ENCODE measurements at regions not wholly inside any gene's neighbourhood (a gene's known extent, or its start where the extent isn't known, plus 50 kb on each side); places are given as distances from the start of the nearest gene placed in this dataset.
A peak's percentile ranks its signal among the peaks of the same experiment; 100 is the strongest.

DNA sequence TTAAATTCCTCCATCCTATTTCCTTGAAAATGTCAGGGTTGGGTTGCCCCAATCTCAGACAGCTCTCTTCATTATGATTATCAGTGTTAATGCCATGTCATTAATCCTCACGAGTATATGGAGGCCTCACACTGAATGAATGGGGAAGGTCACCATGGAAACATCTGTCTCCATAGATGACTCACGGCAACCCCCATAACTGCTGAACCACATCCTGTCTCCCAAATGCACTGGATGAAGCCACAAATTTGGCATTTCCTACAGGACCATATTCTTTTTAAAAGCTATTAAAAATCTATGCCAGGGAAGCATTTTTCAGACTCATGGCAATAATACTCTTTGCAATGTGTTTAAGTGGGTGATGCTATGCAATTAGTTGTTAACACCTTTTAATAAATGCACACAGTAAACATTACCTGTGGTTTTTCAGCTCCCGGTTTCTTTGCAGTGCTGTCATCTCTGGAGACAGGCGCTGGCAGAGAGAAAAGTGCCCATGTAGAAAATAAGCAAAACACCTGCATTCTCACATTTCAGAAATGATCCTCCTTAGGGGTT lies 80.1 kb upstream of the PTPRK start:
- peak; percentile 89 for ATAC-seq
- TF ChIP-seq ZFP3 (CRISPR knock-in tag; IDR thresholded peaks at IDR 0.05) (no peak), TOX (CRISPR knock-in tag; IDR thresholded peaks at IDR 0.05; ENCODE audit: borderline replicate concordance) (peak; percentile 74)

DNA sequence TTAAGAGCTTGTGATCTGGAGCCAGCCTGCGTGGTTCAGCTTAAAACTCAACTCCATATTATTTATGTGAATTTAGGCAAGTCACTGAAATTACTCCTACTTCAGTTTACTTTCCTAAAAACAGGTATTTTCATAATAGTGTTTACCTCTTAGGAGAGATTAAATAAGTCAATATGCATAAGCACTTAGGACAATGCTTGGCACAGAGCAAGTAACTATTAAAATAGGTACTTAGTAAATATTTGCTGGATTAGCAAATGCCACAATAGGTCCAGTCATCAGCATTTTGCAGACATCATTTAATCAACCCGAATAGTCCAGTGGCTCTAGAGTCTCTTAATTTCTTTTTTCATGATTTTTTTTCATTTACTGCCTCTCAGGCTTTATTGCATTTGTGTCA lies 78.6 kb upstream of the PTPRK start:
- no peak for ATAC-seq
- TF ChIP-seq, protein P1, sequence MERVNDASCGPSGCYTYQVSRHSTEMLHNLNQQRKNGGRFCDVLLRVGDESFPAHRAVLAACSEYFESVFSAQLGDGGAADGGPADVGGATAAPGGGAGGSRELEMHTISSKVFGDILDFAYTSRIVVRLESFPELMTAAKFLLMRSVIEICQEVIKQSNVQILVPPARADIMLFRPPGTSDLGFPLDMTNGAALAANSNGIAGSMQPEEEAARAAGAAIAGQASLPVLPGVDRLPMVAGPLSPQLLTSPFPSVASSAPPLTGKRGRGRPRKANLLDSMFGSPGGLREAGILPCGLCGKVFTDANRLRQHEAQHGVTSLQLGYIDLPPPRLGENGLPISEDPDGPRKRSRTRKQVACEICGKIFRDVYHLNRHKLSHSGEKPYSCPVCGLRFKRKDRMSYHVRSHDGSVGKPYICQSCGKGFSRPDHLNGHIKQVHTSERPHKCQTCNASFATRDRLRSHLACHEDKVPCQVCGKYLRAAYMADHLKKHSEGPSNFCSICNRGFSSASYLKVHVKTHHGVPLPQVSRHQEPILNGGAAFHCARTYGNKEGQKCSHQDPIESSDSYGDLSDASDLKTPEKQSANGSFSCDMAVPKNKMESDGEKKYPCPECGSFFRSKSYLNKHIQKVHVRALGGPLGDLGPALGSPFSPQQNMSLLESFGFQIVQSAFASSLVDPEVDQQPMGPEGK (CRISPR knock-in tag; IDR thresholded peaks at IDR 0.05; ENCODE audit: borderline replicate concordance): no peak
- TF ChIP-seq TCF4 (CRISPR knock-in tag; IDR thresholded peaks at IDR 0.05; ENCODE audit: borderline replicate concordance): no peak
- TF ChIP-seq ZFP3 (CRISPR knock-in tag; IDR thresholded peaks at IDR 0.05): no peak
- TF ChIP-seq OSR1 (CRISPR knock-in tag; IDR thresholded peaks at IDR 0.05): no peak
- TF ChIP-seq ZNF8 (CRISPR knock-in tag; IDR thresholded peaks at IDR 0.05): no peak
- TF ChIP-seq ZC3H10 (CRISPR knock-in tag; IDR thresholded peaks at IDR 0.05): no peak
- no peak for TF ChIP-seq ZNF565 (CRISPR knock-in tag; conservative IDR thresholded peaks at IDR 0.05; ENCODE audit: low read depth)
- TF ChIP-seq, protein P2, sequence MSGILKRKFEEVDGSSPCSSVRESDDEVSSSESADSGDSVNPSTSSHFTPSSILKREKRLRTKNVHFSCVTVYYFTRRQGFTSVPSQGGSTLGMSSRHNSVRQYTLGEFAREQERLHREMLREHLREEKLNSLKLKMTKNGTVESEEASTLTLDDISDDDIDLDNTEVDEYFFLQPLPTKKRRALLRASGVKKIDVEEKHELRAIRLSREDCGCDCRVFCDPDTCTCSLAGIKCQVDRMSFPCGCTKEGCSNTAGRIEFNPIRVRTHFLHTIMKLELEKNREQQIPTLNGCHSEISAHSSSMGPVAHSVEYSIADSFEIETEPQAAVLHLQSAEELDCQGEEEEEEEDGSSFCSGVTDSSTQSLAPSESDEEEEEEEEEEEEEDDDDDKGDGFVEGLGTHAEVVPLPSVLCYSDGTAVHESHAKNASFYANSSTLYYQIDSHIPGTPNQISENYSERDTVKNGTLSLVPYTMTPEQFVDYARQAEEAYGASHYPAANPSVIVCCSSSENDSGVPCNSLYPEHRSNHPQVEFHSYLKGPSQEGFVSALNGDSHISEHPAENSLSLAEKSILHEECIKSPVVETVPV (CRISPR knock-in tag; IDR thresholded peaks at IDR 0.05): no peak
- TF ChIP-seq ARNTL (CRISPR knock-in tag; IDR thresholded peaks at IDR 0.05; ENCODE audit: borderline replicate concordance, low read depth): no peak
- TF ChIP-seq ESRRG (CRISPR knock-in tag; IDR thresholded peaks at IDR 0.05): no peak
- no peak for TF ChIP-seq ZNF70 (CRISPR knock-in tag; IDR thresholded peaks at IDR 0.05)

DNA sequence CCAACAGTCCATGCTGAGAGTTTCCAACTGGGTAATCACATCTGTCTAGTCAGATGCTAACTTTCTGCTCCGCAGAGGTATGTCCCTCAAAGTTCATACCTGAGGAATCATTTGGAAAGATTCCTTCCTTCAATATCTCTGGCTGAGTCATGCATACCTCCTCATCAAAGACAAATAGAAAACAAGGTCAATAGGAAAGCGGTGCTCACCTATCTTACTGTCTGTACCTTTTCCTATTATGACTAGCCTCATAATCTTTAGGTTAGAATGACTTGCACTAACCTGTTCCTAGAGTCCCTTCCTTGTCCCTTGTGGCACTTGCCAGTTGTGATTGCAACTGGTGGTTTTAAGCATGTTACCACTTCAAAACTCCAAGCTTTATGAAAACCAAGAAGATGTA lies 78.2 kb upstream of the PTPRK start:
- no peak for ATAC-seq
- no peak for TF ChIP-seq RARB (CRISPR knock-in tag; IDR thresholded peaks at IDR 0.05)
- TF ChIP-seq TOX (CRISPR knock-in tag; IDR thresholded peaks at IDR 0.05; ENCODE audit: borderline replicate concordance): no peak
- no peak for TF ChIP-seq ZNF565 (CRISPR knock-in tag; conservative IDR thresholded peaks at IDR 0.05; ENCODE audit: low read depth)
- TF ChIP-seq ZFP30 (CRISPR knock-in tag; IDR thresholded peaks at IDR 0.05): no peak
- TF ChIP-seq, protein P3, sequence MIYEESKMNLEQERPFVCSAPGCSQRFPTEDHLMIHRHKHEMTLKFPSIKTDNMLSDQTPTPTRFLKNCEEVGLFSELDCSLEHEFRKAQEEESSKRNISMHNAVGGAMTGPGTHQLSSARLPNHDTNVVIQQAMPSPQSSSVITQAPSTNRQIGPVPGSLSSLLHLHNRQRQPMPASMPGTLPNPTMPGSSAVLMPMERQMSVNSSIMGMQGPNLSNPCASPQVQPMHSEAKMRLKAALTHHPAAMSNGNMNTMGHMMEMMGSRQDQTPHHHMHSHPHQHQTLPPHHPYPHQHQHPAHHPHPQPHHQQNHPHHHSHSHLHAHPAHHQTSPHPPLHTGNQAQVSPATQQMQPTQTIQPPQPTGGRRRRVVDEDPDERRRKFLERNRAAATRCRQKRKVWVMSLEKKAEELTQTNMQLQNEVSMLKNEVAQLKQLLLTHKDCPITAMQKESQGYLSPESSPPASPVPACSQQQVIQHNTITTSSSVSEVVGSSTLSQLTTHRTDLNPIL (CRISPR knock-in tag; IDR thresholded peaks at IDR 0.05; ENCODE audit: low read depth): no peak
- TF ChIP-seq ARNTL (CRISPR knock-in tag; IDR thresholded peaks at IDR 0.05; ENCODE audit: borderline replicate concordance, low read depth): no peak
- TF ChIP-seq CSDC2 (CRISPR knock-in tag; IDR thresholded peaks at IDR 0.05): no peak

DNA sequence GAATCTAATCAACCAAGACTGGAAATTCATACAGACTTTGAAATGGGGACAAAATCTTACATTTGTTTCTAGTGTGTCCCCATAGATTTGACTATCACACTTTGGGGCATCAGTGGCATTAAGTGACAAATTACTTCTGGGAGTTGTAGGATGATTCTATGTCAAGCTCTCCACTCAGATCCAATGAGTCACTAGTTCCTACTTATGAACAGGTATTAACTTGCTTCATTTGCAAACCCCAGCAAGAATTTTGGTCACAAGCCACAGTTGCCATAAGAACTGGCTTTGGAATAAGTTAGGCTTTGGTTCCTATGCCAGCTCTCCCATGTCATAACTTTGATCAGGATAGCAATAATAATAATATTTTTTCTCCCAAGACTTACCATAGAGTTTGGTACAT lies 77.6 kb upstream of the PTPRK start:
- ATAC-seq: no peak
- no peak for TF ChIP-seq OSR1 (CRISPR knock-in tag; IDR thresholded peaks at IDR 0.05)
- no peak for TF ChIP-seq ZNF8 (CRISPR knock-in tag; IDR thresholded peaks at IDR 0.05)
- no peak for TF ChIP-seq ZFP30 (CRISPR knock-in tag; IDR thresholded peaks at IDR 0.05)
- no peak for TF ChIP-seq ZNF70 (CRISPR knock-in tag; IDR thresholded peaks at IDR 0.05)
- TF ChIP-seq, protein P1 (CRISPR knock-in tag; IDR thresholded peaks at IDR 0.05; ENCODE audit: borderline replicate concordance): no peak
- TF ChIP-seq, protein P3 (CRISPR knock-in tag; IDR thresholded peaks at IDR 0.05; ENCODE audit: low read depth): no peak
- no peak for TF ChIP-seq ARNTL (CRISPR knock-in tag; IDR thresholded peaks at IDR 0.05; ENCODE audit: borderline replicate concordance, low read depth)
- TF ChIP-seq BACH2 (CRISPR knock-in tag; IDR thresholded peaks at IDR 0.05; ENCODE audit: borderline replicate concordance): no peak

DNA sequence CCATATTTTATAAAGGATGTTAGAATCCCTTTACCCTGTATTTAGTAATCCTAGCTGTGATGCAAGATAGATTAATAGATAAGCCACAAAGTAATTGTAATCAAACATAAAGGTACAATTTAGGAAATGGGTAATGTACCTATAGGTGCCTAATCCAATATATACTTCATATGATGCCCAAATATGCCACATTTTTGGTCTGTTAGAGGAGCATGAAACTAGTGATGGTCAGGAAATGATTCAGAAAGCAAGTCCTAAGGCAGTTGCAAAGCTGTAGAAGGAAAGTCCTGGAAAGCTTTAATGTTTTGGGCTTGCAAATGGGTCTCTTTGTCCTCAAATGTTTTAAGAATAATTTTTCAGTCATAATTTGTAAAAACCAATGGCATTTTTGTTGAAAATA lies 76.6 kb upstream of the PTPRK start:
- TF ChIP-seq, protein P3 (CRISPR knock-in tag; IDR thresholded peaks at IDR 0.05; ENCODE audit: low read depth): no peak
- no peak for ATAC-seq

Measured in SK-N-SH treated with all-trans-retinoic acid at 6 μM for 48 hours (cell line).